IMR-90 (cell line): ENCODE measurements at regions not wholly inside any gene's neighbourhood (a gene's known extent, or its start where the extent isn't known, plus 50 kb on each side); places are given as distances from the start of the nearest gene placed in this dataset.

Experiments
- BHLHE40 ChIP-seq: fragments of 150-350 bp; IDR thresholded peaks from 2 replicates; pipeline ENCODE4 v1.6.1; 2016; ENCODE audit warnings: mild to moderate bottlenecking, low read depth, low read length
- MAZ ChIP-seq: IDR thresholded peaks from 2 replicates; pipeline ENCODE4 v1.6.1; 2012; ENCODE audit warnings: low read depth, mild to moderate bottlenecking, low read length, improper control_type of control experiment, moderate library complexity, borderline replicate concordance
- MXI1 ChIP-seq: IDR thresholded peaks from 2 replicates; pipeline ENCODE4 v1.6.1; 2012; ENCODE audit warnings: low read depth, mild to moderate bottlenecking, low read length, moderate library complexity, borderline replicate concordance
- POLR2A ChIP-seq: IDR thresholded peaks from 2 replicates; pipeline ENCODE4 v1.6.1; 2012; ENCODE audit warnings: mild to moderate bottlenecking, low read depth, low read length
- RAD21 ChIP-seq: IDR thresholded peaks from 2 replicates; pipeline ENCODE4 v1.6.1; 2012; ENCODE audit warnings: low read length, improper control_type of control experiment
- SMC3 ChIP-seq: fragments of 150-350 bp; IDR thresholded peaks from 2 replicates; pipeline ENCODE4 v1.6.1; 2016; ENCODE audit warnings: low read depth, mild to moderate bottlenecking, antibody characterized with exemption, low read length, moderate library complexity
- TF ChIP-seq, protein P1 (sequence below): conservative IDR thresholded peaks from 2 replicates; pipeline ENCODE4 v1.5.1; 2012; ENCODE audit warnings: mild to moderate bottlenecking, low read depth, low read length, improper control_type of control experiment
- TF ChIP-seq, protein P2 (sequence below): fragments of 150-350 bp; IDR thresholded peaks from 2 replicates; pipeline ENCODE4 v1.6.1; 2017; ENCODE audit warnings: mild to moderate bottlenecking, antibody characterized with exemption, low read length, low read depth

DNA sequence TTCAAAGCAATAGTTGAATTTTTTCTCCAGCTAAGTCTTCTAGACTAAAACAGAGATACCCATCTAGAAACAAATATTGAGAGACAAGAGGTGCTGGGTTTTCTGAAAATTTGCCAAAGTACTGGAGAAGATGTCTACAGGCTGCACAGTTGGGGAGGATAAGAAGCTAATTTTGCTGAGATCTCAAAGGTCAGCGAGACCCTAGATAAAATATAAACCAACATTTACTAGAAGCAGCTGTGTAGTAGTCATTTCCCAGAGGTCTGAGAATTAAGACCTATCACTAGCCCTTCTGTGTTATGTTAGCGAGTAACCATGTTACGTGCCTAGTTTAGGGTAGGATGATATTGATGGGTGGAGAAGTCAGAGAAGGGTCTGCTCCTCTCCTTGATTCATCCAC is 208.5 kb upstream of the TNC start:
- TF ChIP-seq, protein P1, sequence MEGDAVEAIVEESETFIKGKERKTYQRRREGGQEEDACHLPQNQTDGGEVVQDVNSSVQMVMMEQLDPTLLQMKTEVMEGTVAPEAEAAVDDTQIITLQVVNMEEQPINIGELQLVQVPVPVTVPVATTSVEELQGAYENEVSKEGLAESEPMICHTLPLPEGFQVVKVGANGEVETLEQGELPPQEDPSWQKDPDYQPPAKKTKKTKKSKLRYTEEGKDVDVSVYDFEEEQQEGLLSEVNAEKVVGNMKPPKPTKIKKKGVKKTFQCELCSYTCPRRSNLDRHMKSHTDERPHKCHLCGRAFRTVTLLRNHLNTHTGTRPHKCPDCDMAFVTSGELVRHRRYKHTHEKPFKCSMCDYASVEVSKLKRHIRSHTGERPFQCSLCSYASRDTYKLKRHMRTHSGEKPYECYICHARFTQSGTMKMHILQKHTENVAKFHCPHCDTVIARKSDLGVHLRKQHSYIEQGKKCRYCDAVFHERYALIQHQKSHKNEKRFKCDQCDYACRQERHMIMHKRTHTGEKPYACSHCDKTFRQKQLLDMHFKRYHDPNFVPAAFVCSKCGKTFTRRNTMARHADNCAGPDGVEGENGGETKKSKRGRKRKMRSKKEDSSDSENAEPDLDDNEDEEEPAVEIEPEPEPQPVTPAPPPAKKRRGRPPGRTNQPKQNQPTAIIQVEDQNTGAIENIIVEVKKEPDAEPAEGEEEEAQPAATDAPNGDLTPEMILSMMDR = no peak
- TF ChIP-seq MXI1 = no peak
- TF ChIP-seq, protein P2, sequence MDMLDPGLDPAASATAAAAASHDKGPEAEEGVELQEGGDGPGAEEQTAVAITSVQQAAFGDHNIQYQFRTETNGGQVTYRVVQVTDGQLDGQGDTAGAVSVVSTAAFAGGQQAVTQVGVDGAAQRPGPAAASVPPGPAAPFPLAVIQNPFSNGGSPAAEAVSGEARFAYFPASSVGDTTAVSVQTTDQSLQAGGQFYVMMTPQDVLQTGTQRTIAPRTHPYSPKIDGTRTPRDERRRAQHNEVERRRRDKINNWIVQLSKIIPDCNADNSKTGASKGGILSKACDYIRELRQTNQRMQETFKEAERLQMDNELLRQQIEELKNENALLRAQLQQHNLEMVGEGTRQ = no peak
- TF ChIP-seq MAZ = no peak
- no peak for TF ChIP-seq BHLHE40
- no peak for TF ChIP-seq POLR2A
- TF ChIP-seq RAD21 = no peak
- no peak for TF ChIP-seq SMC3
